Lung (tissue), 11 donors: ENCODE measurements at regions not wholly inside any gene's neighbourhood (a gene's known extent, or its start where the extent isn't known, plus 50 kb on each side); places are given as distances from the start of the nearest gene placed in this dataset.

Experiments used
- ATAC-seq: fragments of 200-7000 bp; cut with Tn5 transposase; one replicate; pipeline ENCODE4 v1.9.1; 2020; ENCODE audit warnings: moderate number of reproducible peaks; ENCODE audit not compliant: insufficient read depth, low FRiP score
- DNase-seq, 3 donors: peaks; one replicate each; pipeline ENCODE4 v3.0.0-alpha.2; 2013 to 2017
- H3K27ac ChIP-seq, 2 donors: one replicate each; pipeline ENCODE4 v1.5.1; 2013; ENCODE audit warnings: mild to moderate bottlenecking in 2 of 2, moderate library complexity in 2 of 2, control low read depth in 1 of 2, inconsistent platforms in 1 of 2, low read depth in 1 of 2, low read length in 1 of 2
- H3K27me3 ChIP-seq, 3 donors: one replicate each; pipeline ENCODE4 v1.5.1; 2013; ENCODE audit warnings: low read length in 2 of 3; ENCODE audit not compliant: control insufficient read depth in 3 of 3, insufficient read depth in 3 of 3
- H3K36me3 ChIP-seq, 4 donors: one replicate each; pipeline ENCODE4 v1.5.1; 2013; ENCODE audit warnings: low read length in 4 of 4, mild to moderate bottlenecking in 1 of 4, moderate library complexity in 1 of 4; ENCODE audit not compliant: control insufficient read depth in 4 of 4, insufficient read depth in 4 of 4
- H3K4me1 ChIP-seq, 5 donors: one replicate each; pipeline ENCODE4 v1.5.1; 2013; ENCODE audit warnings: low read length in 5 of 5, mild to moderate bottlenecking in 2 of 5, moderate library complexity in 1 of 5; ENCODE audit not compliant: control insufficient read depth in 5 of 5, insufficient read depth in 5 of 5
- H3K4me3 ChIP-seq: one replicate; pipeline ENCODE4 v1.5.1; 2013; ENCODE audit warnings: mild to moderate bottlenecking, control low read depth, moderate library complexity
- H3K9ac ChIP-seq, 2 donors: one replicate each; pipeline ENCODE4 v1.5.1; 2013; ENCODE audit warnings: low read length in 2 of 2, control low read depth in 1 of 2; ENCODE audit not compliant: insufficient read depth in 1 of 2
- H3K9me3 ChIP-seq, 4 donors: one replicate each; pipeline ENCODE4 v1.5.1; 2013; ENCODE audit warnings: low read length in 3 of 4, mild to moderate bottlenecking in 1 of 4, moderate library complexity in 1 of 4; ENCODE audit not compliant: control insufficient read depth in 4 of 4, insufficient read depth in 3 of 4
- WGBS, 2 donors: extraction: QIAGEN DNeasy Blood & Tissue Kit; methylation state at CpG; one replicate each; pipeline ENCODE4 v1.1.7; 2013; 5-methylcytosine and 5-hydroxymethylcytosine counted together
- TF ChIP-seq, protein P1 (sequence below): IDR thresholded peaks from 2 replicates; pipeline ENCODE4 v1.5.1; 2012; ENCODE audit warnings: mild to moderate bottlenecking; ENCODE audit errors: control extremely low read depth, extremely low read depth
- donor health status: control.
- donor health status: control.
- donor health status: Bipolar disorder and iron deficiency.
- donor health status: healthy.
- donor health status: DM: yes; HTN: yes; CAD: no.

DNA sequence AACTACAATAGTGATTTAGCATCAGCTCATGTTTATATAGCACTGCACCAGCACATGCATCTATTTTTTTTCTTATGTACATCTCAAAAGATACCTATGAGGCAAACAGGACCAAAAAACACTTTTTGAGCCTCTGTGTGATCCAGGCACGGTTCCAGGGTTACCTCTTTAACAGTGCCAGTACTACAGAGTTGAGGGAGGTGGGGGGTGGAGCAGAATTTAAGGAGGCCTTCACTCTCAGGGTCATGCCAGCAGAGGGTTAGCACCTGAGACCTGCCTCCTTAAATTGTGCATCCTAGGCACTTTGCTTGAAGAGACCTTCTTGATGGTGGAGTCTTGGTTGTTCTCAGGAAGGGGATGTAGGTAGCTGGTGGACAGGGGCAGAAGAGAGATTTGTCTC is 150.3 kb upstream of the TBL1XR1 start:
- Histone ChIP-seq H3K36me3 (no peaks in the 10 kb centered on the region), H3K9ac (no peak overlapping the region), H3K27me3 (no peaks in the 10 kb centered on the region), H3K4me3 (no peak overlapping the region), H3K9me3 (no peaks in the 10 kb centered on the region), H3K27ac (no peak overlapping the region), H3K4me1 (peaks cover 0 to 54% (median 21%) of the 10 kb centered on the region in 5 donors)
- DNase-seq = no peak
- ATAC-seq = no peak
- 77 to 93% methylated on average over 1 of the region's 1 CpG for WGBS, 2 donors
- TF ChIP-seq, protein P1, sequence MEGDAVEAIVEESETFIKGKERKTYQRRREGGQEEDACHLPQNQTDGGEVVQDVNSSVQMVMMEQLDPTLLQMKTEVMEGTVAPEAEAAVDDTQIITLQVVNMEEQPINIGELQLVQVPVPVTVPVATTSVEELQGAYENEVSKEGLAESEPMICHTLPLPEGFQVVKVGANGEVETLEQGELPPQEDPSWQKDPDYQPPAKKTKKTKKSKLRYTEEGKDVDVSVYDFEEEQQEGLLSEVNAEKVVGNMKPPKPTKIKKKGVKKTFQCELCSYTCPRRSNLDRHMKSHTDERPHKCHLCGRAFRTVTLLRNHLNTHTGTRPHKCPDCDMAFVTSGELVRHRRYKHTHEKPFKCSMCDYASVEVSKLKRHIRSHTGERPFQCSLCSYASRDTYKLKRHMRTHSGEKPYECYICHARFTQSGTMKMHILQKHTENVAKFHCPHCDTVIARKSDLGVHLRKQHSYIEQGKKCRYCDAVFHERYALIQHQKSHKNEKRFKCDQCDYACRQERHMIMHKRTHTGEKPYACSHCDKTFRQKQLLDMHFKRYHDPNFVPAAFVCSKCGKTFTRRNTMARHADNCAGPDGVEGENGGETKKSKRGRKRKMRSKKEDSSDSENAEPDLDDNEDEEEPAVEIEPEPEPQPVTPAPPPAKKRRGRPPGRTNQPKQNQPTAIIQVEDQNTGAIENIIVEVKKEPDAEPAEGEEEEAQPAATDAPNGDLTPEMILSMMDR = no peak

DNA sequence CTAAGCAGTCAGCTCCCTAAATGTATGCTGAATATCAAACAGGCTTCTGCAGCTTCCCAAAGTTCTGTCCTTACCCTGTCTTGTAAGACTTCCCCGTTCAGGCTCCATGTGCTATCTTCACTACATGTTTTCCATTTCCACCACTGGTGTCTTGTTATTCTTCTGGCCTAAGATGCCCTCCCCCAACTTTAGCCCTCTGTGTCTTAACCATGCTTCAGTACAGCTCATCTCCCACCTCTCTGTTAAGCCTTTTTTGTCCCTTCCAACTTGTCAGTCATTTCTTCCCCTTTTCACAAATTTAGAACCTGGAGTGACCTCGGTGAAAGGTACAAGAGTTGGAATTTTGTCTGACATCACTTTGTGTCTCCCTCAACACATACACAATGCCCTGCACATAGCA is 151.7 kb upstream of the TBL1XR1 start:
- no peaks in the 10 kb centered on the region for H3K9me3 ChIP-seq
- no peaks in the 10 kb centered on the region for H3K36me3 ChIP-seq
- TF ChIP-seq, protein P1 = no peak
- DNase-seq (no peak), ATAC-seq (no peak)
- no peak overlapping the region for H3K4me3 ChIP-seq
- no peaks in the 10 kb centered on the region for H3K27me3 ChIP-seq
- peaks cover 2 to 55% (median 21%) of the 10 kb centered on the region in 5 donors for H3K4me1 ChIP-seq
- H3K27ac ChIP-seq = no peak overlapping the region
- 66 to 88% methylated on average over 2 of the region's 2 CpGs for WGBS, 2 donors
- H3K9ac ChIP-seq = no peak overlapping the region

DNA sequence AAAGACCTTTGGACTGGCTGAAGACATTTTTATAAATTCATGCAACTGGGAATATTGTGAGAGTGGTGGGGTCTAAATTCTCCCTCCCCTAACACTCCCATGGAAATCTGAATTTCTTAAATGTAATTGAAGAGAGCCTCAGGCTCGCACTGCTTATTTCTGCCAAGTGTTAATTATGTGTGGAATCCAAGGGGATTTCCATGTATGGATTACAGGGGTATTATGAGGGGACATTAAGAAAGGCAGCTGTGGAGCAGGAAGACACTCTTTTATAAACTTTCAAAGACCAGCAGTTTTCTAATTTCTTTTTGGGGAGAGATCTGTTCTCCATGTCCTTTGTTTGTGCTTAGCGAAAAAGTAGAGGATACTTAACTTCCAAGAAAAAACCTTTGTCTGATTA is 152.1 kb upstream of the TBL1XR1 start:
- H3K27ac ChIP-seq = no peak overlapping the region
- H3K4me3 ChIP-seq = no peak overlapping the region
- DNase-seq (peak in 1 of 3 donors; percentile 59), ATAC-seq (no peak)
- WGBS, 2 donors = 79 to 95% methylated on average over 2 of the region's 2 CpGs
- no peaks in the 10 kb centered on the region for H3K27me3 ChIP-seq
- H3K9ac ChIP-seq = no peak overlapping the region
- TF ChIP-seq, protein P1 = no peak
- peaks cover 2 to 55% (median 21%) of the 10 kb centered on the region in 5 donors for H3K4me1 ChIP-seq
- no peaks in the 10 kb centered on the region for H3K9me3 ChIP-seq
- H3K36me3 ChIP-seq = no peaks in the 10 kb centered on the region

DNA sequence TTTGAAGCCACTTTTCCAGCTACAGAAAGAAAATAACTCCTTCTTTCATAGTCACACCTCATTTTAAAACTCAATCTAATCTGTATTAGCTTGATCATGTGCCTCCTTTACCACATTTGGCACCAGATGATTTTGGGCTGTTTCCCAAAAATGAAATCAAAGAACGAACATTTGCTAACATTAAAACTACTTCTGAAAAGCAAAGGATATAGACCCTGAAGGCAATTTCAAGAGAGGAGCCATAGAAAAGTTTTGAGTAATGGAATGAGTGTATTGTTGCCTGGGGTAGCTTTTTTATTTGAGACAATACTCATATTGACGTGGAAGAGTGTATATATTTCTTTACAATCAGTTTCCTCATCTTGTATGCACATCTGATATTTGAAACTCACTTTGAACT is 152.8 kb upstream of the TBL1XR1 start:
- Histone ChIP-seq H3K27ac (no peak overlapping the region), H3K4me3 (no peak overlapping the region), H3K27me3 (no peaks in the 10 kb centered on the region), H3K9me3 (no peaks in the 10 kb centered on the region), H3K36me3 (no peaks in the 10 kb centered on the region), H3K9ac (no peak overlapping the region), H3K4me1 (peaks cover 2 to 49% (median 16%) of the 10 kb centered on the region in 5 donors)
- DNase-seq (peak in 2 of 3 donors; percentile 95 to 96), ATAC-seq (no peak)
- TF ChIP-seq, protein P1 = no peak
- WGBS, 2 donors = 43 to 55% methylated on average over 2 of the region's 2 CpGs
